ENCODE measurements at regions not wholly inside any gene's neighbourhood (a gene's known extent, or its start where the extent isn't known, plus 50 kb on each side); places are given as distances from the start of the nearest gene placed in this dataset.
"Not testable (repeated sequence)": the region's sequence is repeated elsewhere in the genome, so short reads cannot be mapped to it uniquely, and the experiment has no call there.

- no peak for TF ChIP-seq CTCF (IDR thresholded peaks at IDR 0.05; ENCODE audit: extremely low read depth, missing control alignments)
- no peak for DNase-seq (ENCODE audit: low spot score)
Observed at GRCh38 chr11:129709801-129710398, 105.7 kb upstream of the TMEM45B start.

DNA sequence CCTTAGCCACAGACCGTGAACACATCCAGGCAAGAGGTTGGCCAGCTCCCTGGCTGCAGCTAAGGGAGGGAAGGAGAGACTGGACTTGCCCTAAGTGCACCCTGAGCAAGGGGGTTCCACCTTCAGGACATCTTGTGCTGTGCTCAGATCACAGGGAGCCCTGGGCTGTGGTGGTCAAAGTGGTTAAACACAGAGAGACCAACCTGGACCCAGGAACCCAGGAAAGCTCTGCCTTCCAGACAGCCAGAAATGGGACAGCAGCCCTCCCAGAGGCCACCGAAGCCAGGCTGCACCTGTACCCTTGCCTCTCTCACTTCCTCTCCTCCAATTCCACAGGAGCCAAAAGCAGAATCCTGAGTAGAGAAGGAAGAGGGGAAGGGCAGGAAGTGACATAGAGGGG lies 105.2 kb upstream of the TMEM45B start:
- TF ChIP-seq CTCF (IDR thresholded peaks at IDR 0.05; ENCODE audit: extremely low read depth, missing control alignments) = no peak
- no peak for DNase-seq (ENCODE audit: low spot score)

DNA sequence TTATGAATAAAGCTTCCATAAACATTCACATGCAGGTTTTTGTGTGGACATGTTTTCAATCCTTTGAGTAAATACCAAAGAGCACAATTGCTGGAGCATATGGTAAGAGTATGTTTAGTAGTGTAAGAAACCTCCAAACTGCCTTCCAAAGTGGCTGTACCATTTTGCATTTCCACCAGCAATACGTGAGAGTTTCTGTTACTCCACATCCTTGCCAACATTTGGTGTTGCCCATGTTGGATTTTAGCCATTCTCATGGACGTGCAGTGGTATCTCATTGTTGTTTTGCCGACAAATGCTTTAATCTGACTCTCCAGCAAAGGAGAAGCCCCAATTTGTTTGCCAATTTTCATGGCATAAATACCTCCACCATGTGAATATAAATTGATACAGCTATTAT lies 103.9 kb upstream of the TMEM45B start:
- TF ChIP-seq CTCF (IDR thresholded peaks at IDR 0.05; ENCODE audit: extremely low read depth, missing control alignments) = no peak
- no peak for DNase-seq (ENCODE audit: low spot score)

DNA sequence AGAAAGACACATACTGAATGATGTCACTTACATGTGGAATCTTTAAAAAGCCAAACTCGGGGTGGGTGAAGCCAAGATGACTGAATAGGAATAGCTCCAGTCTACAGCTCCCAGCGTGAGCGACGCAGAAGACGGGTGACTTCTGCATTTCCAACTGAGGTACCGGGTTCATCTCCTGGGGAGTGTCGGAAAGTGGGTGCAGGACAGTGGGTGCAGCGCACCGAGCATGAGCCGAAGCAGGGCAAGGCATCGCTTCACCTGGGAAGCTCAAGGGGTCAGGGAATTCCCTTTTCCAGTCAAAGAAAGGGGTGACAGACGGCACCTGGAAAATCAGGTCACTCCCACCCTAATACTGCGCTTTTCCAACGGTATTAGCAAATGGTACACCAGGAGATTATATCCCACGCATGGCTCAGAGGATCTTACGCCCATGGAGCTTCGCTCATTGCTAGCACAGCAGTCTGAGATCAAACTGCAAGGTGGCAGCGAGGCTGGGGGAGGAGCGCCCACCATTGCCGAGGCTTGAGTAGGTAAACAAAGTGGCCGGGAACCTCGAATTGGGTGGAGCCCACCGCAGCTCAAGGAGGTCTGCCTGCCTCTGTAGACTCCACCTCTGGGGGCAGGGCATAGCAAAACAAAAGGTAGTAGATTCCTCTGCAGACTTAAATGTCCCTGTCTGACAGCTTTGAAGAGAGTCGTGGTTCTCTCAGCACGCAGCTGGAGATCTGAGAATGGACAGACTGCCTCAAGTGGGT lies 103.0 kb upstream of the TMEM45B start:
- DNase-seq (ENCODE audit: low spot score) = not testable (repeated sequence)

- no peak for DNase-seq (ENCODE audit: low spot score)
- no peak for TF ChIP-seq CTCF (IDR thresholded peaks at IDR 0.05; ENCODE audit: extremely low read depth, missing control alignments)
Observed at GRCh38 chr11:129719037-129719436, 96.6 kb upstream of the TMEM45B start.

- TF ChIP-seq CTCF (IDR thresholded peaks at IDR 0.05; ENCODE audit: extremely low read depth, missing control alignments) = no peak
- DNase-seq (ENCODE audit: low spot score) = no peak
Observed at GRCh38 chr11:129720156-129720555, 95.5 kb upstream of the TMEM45B start.

DNA sequence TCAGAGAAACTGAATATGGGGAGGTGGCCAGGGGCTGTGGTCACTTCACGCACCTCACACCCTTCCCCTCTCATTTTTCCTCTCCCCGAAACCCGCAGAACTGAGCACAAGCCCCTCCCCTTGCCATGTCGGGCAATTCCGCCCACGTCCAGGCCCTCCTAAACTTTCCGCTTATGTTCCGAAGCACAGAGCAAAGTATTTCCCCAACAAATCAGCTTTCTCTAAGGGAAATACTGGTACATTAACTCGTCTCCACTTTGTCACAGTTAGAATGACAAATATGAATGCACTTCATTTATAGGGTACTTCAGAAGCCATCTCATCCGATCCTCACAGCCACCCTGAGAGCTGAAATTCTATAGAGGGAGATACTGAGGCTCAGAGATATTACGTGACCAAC lies 94.7 kb upstream of the TMEM45B start:
- TF ChIP-seq CTCF (IDR thresholded peaks at IDR 0.05; ENCODE audit: extremely low read depth, missing control alignments) = no peak
- no peak for DNase-seq (ENCODE audit: low spot score)

- no peak for DNase-seq (ENCODE audit: low spot score)
- no peak for TF ChIP-seq CTCF (IDR thresholded peaks at IDR 0.05; ENCODE audit: extremely low read depth, missing control alignments)
Observed at GRCh38 chr11:129721685-129722084, 94.0 kb upstream of the TMEM45B start.

Data from GM20000 (cell line).